Stimulated activated CD4-positive, alpha-beta T cell treated with anti-CD3 and anti-CD28 coated beads, Interleukin-1b, Interleukin-23, amount 100 ng/mL, for 48 hours (primary cell): ENCODE measurements at regions not wholly inside any gene's neighbourhood (a gene's known extent, or its start where the extent isn't known, plus 50 kb on each side); places are given as distances from the start of the nearest gene placed in this dataset.

Experiments
- DNase-seq: peaks from one replicate; pipeline ENCODE4 v3.0.0-alpha.2; 2020

DNA sequence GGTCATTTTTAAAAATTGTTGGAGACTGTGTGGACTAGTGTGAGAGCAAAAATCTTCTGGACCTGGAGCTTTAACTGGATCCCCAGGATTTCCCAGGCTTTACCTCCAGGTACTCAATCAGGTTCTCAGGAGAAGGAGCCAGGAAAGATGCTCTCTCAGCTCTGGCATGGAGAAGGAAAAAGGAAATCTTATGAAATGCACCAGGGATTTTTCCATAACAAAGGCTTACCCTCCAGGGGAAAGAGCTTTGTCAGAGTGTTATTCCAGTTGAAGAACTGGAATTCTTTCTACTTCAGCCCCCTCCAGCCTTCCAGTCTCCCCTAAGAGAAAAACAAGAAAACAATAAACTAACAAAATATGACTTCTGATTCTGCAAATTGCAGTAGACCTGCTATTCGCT is 436.7 kb upstream of the ANKRD30A start:
- no peak for DNase-seq

DNA sequence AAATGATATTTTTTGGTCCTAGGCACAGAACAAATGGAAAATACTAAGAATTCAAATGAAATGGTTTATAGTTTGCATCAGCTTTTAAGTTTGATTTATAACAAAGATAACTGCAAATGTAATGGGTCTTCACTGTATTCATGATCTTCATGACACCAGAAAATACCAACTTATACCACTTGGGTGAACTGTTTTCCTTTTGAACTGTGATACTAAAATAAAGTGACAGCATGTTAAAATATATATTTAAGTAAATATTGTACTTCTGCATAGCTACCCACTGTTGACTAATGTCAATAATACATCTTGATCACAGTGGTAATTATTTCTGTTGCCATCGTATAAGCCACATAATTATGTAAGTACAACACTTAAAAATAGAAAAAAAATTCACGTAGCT is 442.0 kb upstream of the ANKRD30A start:
- no peak for DNase-seq

DNA sequence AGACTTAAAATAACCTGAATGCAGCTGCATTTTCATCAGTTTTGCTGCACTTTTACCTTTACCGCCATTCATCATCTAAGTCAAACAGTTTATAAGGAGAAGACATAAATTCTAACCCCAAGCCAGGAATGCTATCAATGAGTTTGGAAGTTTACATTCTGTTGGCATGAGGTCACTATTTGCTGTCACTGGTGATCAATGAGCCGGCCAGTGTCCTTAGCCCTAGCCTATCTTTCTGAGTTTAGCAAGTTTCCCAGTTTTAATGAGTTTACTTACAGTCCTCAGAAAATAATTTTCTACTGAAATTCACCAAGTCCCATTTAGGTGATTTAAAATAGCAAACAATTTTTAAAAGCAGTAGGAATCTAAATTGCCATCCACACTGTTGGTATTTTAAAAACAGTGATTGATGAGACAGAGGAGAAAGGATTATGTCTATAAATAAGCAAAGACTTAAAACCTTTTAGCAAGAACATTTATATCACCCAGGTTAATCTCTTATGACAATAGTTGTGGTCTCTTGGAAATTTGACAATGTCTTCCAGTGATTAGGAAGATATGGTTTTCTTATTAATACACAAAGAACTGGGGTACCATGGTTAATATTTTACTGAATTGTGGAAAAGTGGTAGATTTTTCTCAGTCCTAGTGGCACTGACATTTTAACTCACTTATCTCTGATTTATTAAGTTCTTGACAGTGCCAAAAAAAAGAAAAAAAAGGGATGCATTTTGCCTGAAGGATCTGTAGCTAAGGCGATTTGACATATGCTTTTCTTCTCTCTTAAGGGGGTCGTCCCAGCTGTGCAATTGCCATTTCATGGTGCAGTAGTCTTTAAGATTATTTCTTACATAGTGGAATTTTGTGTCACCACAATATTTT is 443.4 kb upstream of the ANKRD30A start:
- no peak for DNase-seq

DNA sequence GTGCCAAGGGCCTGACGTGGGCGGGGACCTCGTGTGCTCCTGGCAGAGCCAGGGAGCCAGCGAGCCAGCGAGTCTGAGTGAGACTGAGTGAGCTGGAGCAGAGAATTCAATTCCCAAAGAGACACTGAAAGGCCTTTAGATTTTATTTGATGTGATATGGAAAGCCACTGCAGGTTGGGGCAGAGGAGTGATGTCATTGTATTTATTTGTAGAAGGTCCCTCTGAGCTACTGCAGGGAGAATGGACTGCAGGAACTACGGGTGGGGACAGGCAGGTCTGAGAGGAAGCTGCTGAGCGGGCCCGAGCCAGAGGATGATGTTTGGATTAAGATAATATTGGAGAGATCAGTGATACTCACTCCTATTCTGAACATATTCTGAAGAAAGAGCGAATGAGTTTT is 445.8 kb upstream of the ANKRD30A start:
- DNase-seq: no peak

DNA sequence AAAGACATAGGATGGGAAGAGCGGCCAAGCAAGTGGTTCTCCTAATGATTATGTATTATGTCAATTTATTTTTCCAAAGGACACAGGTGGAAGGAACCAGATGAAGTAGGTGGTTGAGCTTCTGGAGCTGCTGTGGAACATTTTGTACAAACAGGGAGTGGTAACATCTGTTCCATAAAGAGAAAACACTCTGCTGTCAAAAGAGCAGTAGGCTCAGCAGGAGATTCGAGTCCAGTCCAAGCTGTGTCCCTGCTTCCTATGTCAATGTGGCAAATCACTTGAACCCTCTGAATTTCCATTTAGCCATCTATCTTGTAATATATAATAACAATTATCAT is 448.0 kb upstream of the ANKRD30A start:
- no peak for DNase-seq

DNA sequence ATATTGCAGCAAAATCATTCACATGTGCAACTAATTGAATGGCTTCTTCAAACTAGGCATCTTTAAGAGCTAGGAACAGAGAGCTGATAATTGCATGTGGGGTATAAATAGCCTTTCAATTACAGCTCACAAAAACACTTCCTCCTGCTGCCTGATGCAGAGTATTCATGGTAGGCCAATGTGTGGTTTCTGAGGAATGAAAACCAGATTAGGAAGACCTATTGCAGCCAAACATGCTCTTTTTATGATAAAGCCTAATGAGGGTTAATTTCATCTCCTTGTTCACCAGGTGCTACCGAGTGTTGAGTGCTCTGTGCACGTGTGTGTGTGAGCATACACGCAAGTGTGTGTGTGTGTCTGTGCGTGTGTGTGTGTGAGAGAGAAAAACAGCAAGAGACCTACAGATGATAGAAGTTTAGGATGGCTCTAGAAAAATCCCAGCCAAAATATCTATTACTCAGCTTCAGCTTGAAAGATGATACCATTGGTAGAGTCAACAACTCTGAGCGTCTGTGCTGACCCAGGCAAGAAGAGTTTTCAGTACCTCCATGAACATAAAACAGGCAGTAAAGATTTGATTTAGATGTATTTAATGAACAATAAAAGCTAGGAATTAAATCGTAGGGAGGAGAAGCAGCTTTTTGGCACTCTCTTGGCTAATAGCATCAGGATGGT is 448.5 kb upstream of the ANKRD30A start:
- DNase-seq: no peak

DNA sequence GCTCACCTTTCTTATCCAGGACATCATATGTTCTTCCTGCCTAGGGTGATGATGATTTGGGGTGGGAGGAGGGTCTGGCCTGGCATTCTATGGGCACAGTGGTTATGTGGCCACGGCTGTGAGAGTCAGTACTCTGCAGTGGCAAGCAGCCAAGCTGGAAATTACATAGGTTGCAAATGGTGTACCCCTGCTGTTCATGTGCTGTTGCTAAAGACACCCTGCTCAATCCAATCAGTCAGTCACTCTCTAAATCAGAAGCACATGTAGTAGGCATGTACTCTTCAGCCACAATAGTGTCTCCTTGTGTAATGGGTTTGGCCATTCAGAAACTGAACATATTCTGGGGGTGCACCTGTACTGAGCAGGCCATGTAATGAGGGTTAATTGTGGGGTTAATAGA is 449.1 kb upstream of the ANKRD30A start:
- no peak for DNase-seq

DNA sequence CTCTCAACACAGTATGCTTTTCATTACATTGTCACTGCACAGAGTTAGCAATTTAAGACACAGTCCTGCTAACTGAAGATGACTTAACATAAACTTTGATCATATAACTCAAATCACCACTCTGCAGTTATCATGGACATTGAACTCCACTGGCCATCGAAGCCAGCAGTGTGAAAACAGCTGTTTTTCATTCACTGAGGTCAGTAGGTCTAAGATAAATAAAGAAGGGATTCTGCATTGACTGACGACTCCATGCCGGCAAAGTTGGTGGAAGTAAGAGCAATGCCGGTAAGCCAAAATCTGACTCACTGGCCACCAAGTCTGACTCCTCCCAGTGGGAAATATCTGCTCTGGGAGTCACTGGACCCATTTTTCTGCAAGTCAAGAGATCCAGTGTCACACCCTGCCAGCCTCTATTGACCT is 449.9 kb upstream of the ANKRD30A start:
- DNase-seq: no peak

DNA sequence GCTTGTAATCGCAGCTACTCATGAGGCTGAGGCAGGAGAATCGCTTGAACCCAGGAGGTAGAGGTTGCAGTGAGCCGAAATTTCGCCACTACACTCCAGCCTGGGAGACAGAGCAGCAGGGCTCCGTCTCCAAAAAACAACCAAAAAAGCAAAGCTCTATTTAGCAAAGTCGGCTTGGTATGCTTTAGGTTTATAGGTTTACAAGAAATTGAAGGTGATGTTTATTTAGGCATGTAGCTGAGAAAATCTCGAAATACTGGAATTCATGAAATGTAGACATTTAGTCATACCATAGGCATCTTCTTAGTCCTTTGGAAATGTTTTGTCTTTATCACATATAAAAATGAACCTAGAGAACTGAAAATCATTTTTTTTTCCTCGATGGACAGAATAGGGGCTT is 453.8 kb upstream of the ANKRD30A start:
- DNase-seq: no peak

DNA sequence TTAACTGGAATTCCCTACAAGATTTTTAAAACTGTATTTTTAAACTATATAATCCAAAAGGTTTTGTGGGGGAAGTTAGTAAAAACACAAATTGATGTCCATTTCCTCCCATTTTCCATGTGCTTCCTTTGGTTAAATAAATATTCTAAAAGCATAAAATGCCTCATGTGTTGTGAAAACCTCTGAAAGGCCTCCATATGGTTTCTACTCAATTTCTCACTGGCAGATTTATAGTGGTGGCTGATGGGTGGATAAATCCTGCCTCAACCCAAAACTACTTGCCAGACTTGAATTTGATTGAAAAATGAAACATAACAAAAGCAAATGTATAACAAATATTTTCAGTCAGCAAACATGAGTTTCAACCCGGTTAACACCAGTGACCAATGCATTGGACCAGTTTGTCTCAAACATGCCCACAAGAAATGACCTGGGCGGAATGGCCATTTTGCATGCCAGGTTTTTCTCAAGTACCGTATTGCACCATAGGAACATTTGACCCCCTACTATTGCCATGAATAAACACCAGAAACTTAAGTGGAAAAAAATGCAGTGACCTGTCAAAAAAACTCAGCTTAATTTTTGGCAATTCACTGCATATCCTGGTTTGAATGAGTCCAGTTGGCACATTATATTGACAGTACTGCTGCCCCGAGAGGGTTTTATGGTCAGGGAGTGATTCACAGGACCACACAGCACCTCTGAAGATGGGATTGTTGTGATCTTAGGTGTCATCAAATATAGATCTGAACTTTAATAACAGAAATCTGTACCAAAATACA is 454.6 kb upstream of the ANKRD30A start:
- no peak for DNase-seq

DNA sequence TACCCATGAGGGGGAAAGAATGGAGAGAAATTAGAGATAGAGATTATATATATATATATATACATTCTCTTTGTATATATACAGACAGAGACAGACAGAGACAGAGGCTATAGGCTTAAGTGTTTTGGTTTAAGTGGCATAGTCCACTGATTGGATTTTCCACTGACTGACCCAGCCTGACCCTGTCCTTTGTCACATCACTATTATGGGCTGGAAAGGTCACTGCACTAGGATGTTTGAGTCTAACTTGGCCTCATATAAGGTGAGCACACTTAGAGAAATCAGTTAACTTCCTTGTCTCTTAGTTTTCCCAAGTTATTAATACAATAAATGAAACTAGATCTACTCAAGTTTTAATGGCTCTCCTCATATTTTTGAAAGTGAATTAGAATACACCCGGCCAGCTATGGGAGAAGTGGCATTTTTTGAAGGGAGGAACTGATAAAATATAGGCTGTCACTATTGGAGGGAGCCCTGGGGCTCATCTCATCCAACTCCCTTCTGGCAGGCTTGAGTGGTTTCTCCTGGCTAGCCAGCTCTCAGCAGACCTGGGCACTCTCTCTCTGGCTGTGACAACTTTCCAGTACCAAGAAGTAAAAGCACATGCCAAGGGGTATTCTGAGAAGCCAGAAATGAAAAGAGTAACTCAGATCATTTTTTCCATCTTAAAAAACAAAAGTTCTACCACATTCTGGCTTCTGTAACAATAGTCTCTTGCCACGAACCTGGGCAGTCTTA is 455.6 kb upstream of the ANKRD30A start:
- DNase-seq: no peak

DNA sequence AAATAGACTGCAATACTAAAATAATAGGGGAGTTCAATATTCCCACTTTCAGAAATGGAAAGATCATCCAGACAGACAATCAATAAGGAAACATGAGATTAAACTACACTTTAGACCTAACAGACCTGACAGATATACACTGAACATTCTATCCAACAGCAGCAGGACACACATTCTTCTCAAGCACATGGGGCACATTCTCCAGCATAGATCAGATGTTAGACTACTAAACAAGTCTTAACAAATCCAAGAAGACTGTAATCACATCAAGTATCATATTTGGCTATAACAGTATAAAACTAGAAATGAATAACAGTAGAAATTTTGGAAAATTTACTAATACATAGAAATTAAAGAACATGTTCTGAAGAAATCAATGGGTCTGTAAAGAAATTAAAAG is 458.9 kb upstream of the ANKRD30A start:
- DNase-seq: no peak

DNA sequence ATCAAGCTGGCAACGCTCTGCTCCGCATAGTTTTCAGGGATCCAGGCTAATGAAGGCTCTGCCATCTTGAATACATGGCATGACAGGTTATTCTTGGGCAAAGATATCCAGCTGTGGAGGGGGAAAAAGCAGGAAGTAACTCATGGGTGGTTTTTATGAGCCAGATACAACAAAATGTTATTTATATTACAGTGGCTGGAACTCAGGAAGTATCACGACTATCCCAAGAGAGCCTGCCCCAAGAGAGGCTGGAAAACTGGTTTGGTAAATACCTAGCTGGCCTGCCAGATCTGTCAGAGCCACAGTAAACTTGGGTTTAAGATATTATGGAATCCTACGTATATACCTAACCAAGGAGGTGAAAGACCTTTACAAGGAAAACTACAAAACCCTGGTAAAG is 462.8 kb upstream of the ANKRD30A start:
- DNase-seq: no peak

DNA sequence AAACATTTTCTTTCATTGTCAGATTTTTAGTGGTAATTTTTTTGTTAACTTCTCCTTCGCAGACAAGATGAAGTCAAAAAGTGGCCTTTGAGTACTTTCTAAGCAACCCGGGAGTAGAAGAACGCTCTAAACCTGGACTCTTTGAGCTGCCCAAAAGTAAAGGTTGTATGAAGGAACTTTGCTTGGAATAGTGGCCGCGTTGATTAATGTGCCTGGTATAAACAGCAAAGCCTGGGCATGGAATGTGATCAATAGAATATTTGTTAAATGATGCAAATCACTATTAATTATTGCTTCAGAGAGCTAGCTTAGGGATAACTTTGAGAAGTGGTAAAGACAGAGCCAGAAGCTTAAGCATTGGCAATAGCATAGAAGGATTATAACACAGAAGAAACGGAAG is 475.1 kb upstream of the ANKRD30A start:
- no peak for DNase-seq

DNA sequence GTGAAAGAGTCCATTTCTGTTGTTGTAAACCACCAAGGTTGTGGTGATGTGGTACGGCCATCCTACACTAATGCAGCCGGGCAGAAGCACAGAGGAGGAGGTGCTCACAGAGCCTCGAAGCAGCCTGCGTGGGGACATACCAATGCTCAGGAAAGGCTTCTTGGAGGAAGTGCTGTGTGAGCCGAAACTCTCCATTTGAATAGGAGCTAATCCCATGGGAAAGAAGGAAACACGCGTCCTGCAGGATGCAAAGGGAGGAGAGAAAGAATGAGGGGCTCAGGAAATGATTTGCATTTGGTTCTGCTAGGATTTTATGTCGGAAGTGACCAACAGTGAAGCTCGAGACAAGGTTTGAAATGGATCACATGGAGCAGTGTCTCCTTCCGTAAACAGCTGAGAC is 477.9 kb upstream of the ANKRD30A start:
- DNase-seq: no peak

DNA sequence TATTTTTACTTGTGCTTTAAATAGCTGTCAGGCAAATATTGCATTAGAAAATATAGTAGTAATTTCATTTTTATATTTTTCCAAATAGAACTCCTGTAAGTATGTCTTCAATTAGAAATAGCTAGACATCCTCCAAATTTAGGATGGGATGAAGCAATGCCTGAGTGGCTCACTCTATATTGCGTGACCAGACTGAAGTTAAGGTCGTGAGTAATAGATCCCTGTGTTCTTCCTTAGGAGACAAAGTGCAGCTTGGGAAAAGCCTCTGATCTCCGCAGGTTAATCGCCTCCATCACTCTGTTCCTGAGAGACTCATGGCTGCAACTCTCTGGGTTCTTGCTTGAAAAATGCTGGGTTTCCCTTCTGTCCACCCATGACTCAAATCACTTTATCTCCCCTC is 484.8 kb upstream of the ANKRD30A start:
- no peak for DNase-seq

DNA sequence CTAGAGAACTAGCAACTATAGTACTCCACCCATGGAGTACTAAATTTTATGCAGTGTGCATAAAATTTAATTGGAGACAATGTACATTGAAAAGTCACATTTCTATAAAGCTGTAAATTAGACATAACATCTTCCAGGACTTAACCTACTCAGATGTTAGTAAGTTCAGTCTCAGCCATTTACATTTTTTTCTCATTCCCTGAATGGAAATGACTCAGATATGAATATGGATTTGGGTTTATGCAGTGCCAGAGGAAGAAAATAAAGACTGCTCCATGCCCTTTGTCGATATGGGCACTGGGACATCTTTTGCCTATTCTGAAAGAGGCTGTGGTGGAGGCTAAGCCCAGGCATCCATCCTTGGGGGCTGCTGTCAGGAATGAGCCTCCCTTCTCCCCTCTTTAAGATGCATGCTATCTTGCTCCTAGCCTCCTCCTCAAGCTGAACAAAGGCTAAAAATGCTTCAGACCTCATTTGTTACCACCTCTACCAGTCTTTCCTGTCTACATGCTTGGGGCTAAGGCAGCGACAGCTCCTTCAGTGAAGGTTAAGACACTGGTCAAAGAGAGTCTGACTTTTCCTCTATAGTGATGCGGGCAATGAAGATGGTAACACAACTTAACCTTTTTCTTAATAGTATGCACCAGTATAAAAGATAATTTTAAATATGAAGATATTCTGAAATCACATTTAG is 486.8 kb upstream of the ANKRD30A start:
- DNase-seq: no peak

DNA sequence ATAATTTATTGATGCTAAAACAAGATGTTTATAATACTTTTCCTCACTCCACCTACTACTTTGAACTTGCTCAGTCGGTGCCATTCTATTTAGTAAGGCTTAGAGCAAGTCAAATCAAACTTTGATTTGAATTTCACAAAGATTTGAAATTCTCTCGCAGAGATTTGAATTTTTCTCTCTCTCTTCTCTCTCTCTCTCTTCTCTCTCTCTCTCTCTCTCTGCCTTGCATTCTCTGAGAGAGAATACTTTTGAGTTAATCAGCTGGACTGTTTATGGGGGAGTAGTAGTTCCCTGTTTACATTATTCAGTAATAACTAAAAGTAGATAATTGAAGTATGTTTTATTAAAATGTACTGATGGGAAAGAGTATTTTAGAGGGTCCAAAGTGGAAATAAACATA is 488.5 kb upstream of the ANKRD30A start:
- no peak for DNase-seq

DNA sequence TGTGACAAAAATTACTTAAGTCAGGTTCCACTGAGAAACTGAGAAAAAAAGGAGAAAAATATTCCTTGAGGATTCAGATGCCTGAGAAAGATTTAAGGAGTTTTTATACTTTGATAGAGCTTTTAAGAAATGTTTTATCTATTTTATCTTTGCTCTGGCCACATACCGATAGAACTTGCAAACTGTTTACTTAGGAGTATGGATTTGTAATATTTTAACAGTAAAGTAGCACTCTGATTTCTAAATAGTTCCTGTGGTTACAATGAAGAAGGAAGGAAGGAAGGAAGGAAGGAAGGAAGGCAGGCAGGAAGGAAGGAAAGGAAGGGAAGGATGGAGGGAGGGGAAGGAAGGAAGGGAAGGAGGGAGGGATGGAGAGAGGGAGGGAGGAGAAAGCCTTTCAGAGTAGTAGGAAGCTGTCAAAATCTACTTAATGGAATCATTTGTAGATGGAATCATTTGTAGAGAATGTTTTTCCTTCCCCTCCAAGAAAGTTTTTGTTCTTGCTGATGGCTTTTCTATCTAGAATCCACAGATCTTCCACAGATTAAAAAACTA is 489.0 kb upstream of the ANKRD30A start:
- DNase-seq: no peak

DNA sequence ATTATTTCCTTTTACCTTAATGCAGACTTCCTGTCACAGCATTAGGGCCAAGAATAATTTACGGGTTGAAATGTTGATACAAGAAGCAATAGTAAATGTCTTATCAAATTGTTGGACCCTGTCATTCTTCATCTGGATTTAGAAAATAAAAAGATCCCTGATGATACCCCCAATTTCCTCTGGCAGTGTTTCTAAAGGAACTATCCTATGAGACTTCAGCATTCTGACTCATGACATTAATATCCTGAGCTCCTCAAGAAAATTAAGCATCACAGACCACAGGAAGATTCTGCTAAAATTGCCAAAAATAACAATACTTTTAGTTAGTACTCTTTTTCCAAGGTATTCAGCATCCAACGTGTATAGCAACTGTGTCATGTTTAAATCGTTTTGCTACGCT is 490.5 kb upstream of the ANKRD30A start:
- no peak for DNase-seq

DNA sequence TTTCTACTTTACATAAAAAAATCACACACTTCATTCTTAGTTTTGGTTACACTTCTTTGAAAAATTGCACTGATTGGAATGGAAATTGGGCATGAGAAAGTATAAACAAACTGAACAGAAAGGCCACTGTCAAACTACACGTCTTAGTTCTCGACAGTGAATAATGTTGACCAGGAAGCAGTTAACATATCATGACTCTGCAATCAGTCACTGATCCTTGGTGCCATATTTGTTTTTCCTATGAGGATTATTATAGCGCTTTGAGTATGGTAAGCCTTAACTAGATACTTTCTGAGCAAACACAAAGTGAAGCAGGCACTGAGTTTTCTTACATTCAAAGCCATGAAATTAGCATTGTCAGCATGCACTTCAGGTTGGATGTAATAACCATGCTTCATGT is 495.1 kb upstream of the ANKRD30A start:
- no peak for DNase-seq

DNA sequence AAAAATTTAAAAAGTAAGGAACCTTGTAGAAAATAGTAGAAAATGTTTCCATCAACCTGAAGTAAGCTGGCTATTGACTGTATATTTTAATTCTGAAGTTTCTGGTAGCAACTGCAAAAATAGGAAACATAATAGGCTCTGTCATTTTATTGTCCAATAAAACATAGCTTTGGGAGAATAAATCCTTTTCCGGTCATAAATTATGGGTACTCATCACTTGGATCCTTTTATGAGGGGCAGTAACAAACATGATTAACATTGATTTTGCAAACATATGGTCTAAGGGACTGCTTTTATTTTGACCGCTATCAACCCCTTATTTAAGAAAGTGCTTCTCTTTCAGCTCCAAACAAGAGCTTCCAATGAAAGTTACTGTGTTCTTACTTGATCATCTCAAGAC is 495.9 kb upstream of the ANKRD30A start:
- no peak for DNase-seq
